Chondrocyte (in vitro differentiated cells): ENCODE measurements at regions not wholly inside any gene's neighbourhood (a gene's known extent, or its start where the extent isn't known, plus 50 kb on each side); places are given as distances from the start of the nearest gene placed in this dataset.

Source experiments
- DNase-seq: peaks from one replicate; pipeline ENCODE4 v3.0.0; 2021; ENCODE audit warnings: mixed read lengths, low spot score
- H3K27ac Mint-ChIP-seq: one replicate; pipeline ENCODE4 v1.8.0; 2021; ENCODE audit warnings: mild to moderate bottlenecking, moderate library complexity, mixed read lengths; ENCODE audit not compliant: unreplicated experiment
- H3K27me3 Mint-ChIP-seq: 2 replicates; pipeline ENCODE4 v1.8.0; 2021; ENCODE audit warnings: low read depth, mixed read lengths
- H3K36me3 Mint-ChIP-seq: 2 replicates; pipeline ENCODE4 v1.8.0; 2021; ENCODE audit warnings: low read depth, mixed read lengths
- H3K4me1 Mint-ChIP-seq: 2 replicates; pipeline ENCODE4 v1.8.0; 2021; ENCODE audit warnings: low read depth, mild to moderate bottlenecking, mixed read lengths
- H3K4me3 Mint-ChIP-seq: one replicate; pipeline ENCODE4 v1.8.0; 2021; ENCODE audit warnings: mild to moderate bottlenecking, moderate library complexity, mixed read lengths; ENCODE audit not compliant: unreplicated experiment
- H3K9me3 Mint-ChIP-seq: 2 replicates; pipeline ENCODE4 v1.8.0; 2021; ENCODE audit warnings: low read depth, mixed read lengths
- TF ChIP-seq, protein P1 (sequence below): fragments of 200-600 bp; sonication (generic); IDR thresholded peaks from 2 replicates; pipeline ENCODE4 v1.5.0; 2021; ENCODE audit warnings: antibody characterized with exemption, mild to moderate bottlenecking, moderate library complexity

DNA sequence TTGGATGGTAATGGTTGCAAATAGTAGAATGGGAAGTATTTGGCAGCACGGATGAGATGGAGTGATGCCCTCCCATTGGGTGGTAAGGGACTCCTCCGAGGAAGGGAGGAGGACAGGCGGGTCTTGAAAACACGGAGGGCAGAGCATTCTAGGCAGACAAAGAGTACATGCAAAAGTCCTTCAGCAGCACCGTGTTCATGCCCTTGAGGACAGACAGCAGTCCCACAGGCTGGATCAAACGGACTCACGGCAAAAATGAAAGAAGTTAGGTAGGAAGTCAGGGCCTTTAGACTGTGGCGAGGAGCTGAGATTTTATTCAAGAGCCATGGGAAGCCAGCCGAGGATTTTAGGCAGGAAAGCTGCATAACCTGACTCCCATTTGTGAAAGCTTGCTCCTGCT, 253.9 kb downstream of the RHOU start:
- TF ChIP-seq, protein P1, sequence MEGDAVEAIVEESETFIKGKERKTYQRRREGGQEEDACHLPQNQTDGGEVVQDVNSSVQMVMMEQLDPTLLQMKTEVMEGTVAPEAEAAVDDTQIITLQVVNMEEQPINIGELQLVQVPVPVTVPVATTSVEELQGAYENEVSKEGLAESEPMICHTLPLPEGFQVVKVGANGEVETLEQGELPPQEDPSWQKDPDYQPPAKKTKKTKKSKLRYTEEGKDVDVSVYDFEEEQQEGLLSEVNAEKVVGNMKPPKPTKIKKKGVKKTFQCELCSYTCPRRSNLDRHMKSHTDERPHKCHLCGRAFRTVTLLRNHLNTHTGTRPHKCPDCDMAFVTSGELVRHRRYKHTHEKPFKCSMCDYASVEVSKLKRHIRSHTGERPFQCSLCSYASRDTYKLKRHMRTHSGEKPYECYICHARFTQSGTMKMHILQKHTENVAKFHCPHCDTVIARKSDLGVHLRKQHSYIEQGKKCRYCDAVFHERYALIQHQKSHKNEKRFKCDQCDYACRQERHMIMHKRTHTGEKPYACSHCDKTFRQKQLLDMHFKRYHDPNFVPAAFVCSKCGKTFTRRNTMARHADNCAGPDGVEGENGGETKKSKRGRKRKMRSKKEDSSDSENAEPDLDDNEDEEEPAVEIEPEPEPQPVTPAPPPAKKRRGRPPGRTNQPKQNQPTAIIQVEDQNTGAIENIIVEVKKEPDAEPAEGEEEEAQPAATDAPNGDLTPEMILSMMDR: no peak
- peaks cover 5% of the 10 kb centered on the region for H3K27me3 Mint-ChIP-seq
- peaks cover 6% of the 10 kb centered on the region for H3K4me1 Mint-ChIP-seq
- H3K4me3 Mint-ChIP-seq: no peak overlapping the region
- peaks cover 2% of the 10 kb centered on the region for H3K36me3 Mint-ChIP-seq
- peaks cover 2% of the 10 kb centered on the region for H3K9me3 Mint-ChIP-seq
- no peak for DNase-seq
- H3K27ac Mint-ChIP-seq: no peak overlapping the region

- Mint-ChIP-seq H3K27ac (no peak overlapping the region), H3K27me3 (peaks cover 8% of the 10 kb centered on the region), H3K4me3 (no peak overlapping the region), H3K4me1 (peaks cover 6% of the 10 kb centered on the region), H3K36me3 (peaks cover 2% of the 10 kb centered on the region), H3K9me3 (peaks cover 2% of the 10 kb centered on the region)
- TF ChIP-seq, protein P1: no peak
- DNase-seq: no peak
Measured at GRCh38 chr1:228989676-228989991, 254.4 kb downstream of the RHOU start.

- Mint-ChIP-seq H3K27me3 (peaks cover 5% of the 10 kb centered on the region), H3K4me3 (no peak overlapping the region), H3K9me3 (no peaks in the 10 kb centered on the region), H3K36me3 (no peaks in the 10 kb centered on the region), H3K4me1 (peaks cover 6% of the 10 kb centered on the region), H3K27ac (no peak overlapping the region)
- TF ChIP-seq, protein P1: no peak
- no peak for DNase-seq
Measured at GRCh38 chr1:228989992-228990827, 254.9 kb downstream of the RHOU start.

GRCh38 chr1:228990906-228991569, 255.8 kb downstream of the RHOU start:
- Mint-ChIP-seq H3K27ac (no peak overlapping the region), H3K4me1 (peaks cover 6% of the 10 kb centered on the region)
- TF ChIP-seq, protein P1: no peak

GRCh38 chr1:228992044-228992443, 256.8 kb downstream of the RHOU start:
- DNase-seq: no peak
- Mint-ChIP-seq H3K27ac (no peak overlapping the region), H3K9me3 (no peaks in the 10 kb centered on the region), H3K27me3 (peaks cover 5% of the 10 kb centered on the region), H3K36me3 (no peaks in the 10 kb centered on the region), H3K4me1 (no peaks in the 10 kb centered on the region), H3K4me3 (no peak overlapping the region)
- TF ChIP-seq, protein P1: no peak

More at GRCh38 chr1:228990906-228991569, 255.8 kb downstream of the RHOU start:
- Mint-ChIP-seq H3K36me3 (no peaks in the 10 kb centered on the region), H3K9me3 (no peaks in the 10 kb centered on the region), H3K27me3 (peaks cover 5% of the 10 kb centered on the region), H3K4me3 (no peak overlapping the region)
- no peak for DNase-seq
